ENCODE measurements at regions not wholly inside any gene's neighbourhood (a gene's known extent, or its start where the extent isn't known, plus 50 kb on each side); places are given as distances from the start of the nearest gene placed in this dataset.

DNA sequence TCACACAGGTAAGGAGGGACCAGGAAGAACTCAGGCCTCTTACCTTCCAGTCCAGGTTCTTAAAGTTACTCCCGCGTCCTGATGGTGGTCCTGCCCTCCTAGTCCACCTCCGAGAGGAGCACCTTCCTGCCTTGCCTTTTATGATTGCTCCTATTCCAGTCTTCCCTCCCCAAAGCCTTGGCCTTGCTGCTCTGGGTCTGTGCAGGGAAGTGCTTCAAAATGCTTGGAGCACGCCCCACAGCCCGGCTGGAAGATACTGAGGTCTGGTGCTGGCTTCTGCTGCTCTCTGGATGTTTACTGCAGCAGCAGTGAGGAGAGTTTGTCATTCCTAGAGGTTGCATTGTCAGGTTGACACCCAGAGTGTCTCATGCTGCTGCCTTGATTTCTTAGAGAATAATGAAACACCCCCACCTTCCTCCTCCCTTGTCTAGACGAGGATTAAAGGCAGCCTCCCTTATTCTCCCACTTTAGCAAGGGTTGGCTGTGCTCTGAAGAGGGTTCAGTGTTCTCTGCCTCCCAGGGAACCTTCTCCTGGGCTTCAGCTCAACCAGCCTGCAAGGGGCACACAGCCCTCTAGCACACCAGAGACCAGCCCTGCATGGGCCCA lies 142.2 kb upstream of the CACNA1E start:
- DNase-seq: no peak

DNA sequence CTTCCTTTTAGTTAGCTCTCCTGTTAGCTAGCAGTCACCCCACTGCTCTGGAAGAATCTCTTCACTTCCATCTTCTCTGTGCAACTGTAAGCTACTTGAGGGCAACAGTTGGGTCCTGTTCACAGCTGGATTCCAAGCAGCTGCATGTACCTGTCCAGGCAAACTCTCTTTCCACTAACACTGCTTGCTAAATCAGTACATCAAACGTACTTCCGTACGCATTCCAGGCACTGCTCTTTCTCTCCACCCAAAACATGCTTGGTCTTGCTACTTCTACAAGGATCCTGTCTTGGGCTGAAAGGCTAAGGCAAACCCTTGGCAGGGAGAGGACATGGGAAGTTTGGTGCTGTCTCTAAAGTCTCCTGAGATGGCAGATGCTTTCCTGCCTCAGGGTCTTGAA lies 139.2 kb upstream of the CACNA1E start:
- DNase-seq: no peak

DNA sequence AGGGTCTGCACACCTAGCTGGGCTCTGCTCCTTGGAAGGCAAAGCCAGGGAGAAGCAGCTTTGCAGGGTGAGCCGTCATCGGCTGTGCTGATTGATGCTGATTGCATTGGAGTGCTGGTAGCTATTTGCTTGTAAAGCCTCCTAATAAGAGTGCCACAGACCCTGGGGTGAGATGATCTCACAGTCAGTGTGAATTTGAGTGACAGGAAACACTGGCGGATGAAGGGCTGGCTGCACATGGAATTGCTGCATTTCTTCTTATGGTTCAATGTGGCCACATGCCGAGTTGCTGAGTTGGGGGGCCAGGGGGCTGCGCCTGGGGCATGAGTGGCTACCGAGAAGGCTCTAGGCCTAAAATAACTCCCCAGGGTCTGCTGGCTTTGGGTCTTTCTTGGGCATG lies 138.2 kb upstream of the CACNA1E start:
- no peak for DNase-seq

DNA sequence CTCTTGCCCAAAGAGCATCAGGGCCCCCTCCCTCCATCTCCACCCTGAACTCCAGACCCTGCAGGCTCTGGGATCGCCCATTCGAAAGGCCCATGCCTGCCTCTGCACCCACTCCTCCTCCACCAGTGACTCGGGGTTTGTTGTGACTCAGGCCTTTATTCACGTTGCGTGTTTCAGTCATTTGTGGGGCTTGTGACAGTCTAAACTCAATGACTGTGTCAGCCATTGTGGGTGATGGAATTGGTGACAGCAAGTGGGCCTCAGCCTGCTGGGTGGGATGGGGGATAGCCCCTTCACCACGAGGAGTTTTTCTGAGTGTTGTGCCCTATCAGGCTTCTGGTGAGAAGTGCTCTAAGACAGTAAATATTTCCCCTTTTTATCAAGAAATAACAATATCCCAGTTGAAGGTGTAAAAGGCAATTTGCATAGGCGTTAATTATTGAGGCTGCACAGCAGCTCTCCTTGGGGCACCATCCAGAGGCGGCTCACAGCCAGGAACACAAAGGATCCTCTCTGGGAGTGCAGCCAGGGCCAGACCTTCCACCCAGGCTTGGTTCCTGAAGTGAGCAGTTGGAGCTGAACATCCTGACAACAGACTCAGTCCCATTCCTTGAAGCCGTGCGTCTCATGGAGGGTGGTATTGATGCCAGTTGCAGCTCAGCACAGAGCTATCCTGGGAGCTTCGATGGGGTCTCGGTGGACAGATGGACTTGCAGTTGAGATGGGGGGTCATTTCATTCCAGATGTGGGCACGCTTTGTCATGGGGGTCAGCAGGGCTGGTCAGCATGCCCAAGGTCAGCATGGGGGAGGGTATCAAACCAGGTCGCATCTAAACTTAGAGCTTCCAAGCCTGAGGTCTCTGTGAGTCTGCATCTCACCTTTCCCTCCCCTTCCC lies 135.6 kb upstream of the CACNA1E start:
- no peak for DNase-seq

DNA sequence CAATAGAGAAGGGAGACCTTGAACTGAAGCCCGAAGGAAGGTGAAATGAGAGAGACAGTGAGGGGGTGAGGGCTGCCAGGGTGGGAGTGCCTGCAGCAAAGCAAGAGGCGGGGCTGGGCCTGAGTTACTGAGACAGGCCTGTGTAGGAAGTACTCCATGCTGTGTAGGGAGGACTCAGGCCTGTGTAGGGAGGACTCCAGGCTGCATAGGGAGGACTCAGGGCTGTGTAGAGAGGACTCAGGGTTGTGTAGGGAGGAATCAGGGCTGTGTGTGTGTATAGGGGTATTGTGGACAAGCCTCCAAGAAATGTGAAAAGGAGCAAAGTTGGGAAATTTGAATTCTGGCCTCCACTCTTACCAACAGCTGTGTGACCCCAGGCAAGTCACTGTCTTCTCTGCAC lies 133.8 kb upstream of the CACNA1E start:
- no peak for DNase-seq

DNA sequence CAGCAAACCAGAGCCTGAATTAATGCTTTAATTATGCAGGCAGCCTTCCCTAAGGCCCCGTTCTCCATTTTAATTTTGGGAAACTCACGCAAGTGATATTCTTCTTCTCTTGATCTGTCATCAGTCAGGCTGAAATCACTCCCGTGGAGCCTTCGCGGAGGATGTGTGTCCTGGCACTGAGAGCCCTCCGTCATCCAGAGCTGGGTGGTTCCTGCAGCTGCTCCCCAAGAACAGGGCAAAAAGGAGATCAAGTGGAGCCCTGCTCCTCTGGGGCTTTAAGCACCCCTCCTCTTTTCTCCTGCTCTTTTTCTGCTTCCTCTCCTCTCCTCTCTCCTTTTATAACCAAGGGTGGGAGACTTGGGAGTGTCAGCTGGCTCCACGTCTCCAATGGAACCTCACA lies 133.2 kb upstream of the CACNA1E start:
- no peak for DNase-seq

DNA sequence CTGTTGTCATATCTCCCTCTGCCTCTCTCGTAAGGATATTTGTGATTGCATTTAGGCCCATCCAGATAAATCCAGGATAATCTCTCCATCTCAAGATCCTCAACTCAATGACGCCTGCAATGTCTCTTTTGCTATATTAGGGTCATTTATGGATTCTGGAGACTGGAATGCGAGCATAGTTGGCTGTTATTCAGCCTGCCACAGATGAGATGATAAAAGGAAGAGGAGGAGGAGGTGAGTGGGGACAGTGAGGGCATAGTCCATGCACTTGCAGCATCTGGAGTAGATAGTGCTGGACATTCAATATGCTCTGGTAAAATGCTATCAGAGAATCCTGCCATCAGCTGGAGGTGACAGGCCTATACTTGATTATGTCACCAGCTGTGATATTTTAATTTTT lies 131.6 kb upstream of the CACNA1E start:
- no peak for DNase-seq

DNA sequence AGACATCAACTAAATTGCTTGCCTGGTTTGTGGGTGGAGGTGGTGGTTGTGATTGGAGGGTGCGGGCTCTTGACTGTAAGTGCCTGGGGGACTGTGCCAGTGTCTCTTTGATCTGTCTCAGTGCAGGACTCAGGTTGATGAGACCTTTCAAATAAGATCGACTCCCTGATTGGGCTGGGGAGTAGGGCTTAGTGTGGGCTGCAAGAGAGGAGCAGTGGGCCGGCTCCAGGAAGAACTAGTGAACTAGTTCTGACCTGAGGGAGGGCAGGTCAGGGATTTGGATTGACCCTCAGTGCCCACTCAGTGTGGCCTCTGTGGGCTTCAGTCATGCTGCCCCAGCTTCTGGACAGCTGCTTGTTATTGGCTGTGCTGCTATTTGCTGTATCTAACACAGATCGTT lies 130.6 kb upstream of the CACNA1E start:
- DNase-seq: no peak

DNA sequence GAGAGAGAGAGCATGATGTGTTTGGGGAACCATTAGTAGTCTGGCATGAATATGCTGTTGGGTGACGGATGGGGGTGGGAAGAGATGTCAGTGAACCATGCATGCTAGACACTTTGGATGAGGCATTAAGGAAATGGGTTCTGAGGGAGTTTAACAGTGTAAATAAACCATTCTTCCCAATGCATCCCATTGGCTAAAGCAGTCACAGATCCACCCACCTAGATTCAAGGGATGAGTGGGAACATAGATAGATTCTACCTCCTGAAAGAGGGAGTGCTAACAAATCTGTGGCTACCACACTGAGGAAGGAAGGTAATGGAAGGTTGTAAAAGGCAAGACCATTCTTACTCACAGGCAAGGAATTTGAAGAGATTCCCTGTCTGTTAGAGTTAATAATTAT lies 129.8 kb upstream of the CACNA1E start:
- no peak for DNase-seq

DNA sequence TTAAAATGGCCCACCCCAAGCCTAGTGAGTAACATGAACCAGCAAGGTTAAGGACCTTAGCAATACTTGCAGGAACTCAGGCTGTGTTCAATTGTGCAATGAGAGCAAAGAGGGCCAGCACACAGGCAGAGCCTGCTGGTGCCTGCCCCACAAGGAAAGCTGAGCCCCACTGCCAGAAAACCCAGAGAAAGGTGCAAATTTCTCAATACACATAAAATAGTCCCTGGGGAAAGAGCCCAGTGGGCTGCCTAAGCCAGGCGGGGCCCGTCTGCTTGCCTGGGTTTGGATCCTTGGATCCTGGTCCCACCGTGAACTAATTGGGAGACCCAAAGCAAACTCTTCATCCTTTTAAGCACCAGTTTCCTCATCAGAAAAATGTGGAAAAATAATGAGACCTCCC lies 128.5 kb upstream of the CACNA1E start:
- DNase-seq: no peak

DNA sequence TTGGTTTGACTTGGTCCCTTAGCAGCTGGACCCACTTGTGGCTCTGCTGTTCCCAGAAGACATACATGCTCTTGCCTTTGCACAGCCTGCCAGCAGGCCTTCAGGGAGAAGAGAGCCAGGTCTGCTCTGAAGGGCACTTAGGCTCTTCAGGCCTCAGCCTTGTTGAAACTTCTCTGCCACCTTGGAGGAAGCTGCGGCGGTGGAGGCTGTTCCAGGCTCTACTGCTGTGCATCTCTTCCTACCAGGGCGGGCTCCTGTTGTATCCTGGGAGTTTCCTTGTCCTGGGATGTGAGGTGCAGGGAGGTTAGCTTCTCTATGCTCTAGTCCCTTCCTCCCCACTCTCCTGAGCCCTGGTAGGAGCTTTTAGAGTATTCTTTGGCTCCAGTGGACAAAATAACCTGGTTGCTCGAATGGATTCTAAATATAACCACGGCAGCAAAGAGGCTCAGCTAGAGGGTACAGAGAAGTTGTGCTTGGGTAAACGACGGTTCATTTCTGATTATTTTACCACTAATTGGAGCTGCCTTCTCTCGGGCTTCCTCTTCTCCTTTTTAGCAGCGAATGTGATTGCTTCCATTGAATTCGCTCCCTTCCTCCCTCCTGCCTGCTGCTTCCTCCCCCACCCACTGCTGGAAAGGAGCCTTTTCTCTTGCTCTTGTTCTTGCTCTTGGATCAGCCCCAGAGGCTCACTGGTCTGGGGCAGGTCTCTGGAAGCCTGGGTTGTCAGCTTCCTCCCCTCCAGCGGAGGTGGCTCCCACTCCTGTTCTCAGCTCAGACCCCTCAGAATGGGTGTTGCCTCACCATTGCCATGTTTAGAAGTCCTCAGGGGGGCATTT lies 126.6 kb upstream of the CACNA1E start:
- no peak for DNase-seq

DNA sequence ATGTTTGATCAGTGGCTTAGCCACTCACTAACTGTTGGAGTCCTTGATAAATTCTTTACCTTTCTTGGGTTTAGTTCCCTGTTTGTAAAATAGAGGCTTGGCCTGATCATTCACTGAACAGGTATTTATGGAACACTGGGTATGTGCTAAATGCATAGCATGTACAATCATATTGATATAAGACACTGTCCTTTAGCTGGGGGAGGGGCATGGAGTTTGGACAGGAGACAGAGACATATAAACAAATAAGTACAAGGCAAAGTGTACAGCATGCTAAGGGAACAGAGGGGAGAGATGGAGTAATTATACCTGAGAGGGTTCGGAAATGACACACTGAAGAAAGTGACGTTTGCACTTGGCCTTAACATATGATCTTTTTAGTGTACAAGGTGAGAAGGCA lies 124.3 kb upstream of the CACNA1E start:
- DNase-seq: no peak

DNA sequence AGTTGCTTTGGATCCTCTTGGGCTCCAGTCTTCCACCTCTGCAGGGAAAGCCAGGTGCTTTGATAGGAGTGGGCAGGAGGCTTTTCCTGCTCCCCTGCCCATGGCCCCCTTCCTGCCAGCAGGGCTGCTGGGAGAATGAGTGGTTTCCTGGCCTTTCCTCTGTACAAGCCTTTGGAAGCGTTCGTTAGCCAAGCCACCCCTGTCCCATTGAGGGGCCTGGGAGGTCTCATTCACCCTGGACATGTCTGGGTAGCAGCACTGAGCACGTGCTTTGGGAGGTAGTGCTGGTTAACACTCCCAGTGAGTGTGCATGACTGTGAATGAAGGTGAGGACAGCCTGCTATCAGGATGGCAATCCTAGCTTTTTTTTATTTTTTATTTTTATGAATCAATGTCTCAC lies 118.5 kb upstream of the CACNA1E start:
- no peak for DNase-seq

DNA sequence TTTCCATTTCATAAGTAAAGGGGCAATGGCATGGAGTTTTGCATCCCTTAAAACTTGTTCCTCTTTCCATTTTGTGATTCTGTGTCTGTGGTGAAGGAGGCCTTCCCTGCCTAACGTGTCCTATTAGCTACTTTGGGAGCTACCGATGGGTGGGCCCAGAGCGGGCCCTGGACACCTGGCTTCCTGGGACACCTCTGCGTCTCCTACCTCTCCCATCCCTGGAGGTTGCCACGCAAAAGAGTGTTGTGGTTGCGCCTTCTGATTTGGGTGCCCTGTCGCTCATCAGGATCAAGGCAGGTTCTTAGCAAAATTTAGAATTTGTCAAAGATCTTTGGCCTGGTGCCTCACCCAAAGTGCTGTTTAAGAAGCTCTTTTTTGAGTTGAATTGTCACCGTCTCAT lies 116.4 kb upstream of the CACNA1E start:
- DNase-seq: no peak

DNA sequence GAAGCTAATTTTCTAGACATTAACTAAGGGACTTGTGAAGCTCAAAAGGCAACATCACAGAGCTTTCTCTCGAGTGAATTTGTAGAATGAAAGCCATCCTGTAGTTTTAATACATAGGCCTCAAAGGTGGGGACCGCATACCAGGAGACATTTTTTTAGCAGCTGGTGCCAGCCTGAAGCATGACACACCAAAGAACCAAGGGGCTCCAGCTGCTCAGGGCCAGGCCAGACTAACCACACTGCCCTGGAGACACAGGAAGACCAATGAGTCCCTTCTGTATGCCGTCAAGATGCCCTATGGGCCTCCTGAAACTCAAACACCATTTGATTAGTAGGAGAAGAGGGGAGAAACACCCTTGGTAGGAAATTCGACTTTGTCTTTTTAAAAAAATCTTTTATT lies 113.9 kb upstream of the CACNA1E start:
- DNase-seq: no peak

DNA sequence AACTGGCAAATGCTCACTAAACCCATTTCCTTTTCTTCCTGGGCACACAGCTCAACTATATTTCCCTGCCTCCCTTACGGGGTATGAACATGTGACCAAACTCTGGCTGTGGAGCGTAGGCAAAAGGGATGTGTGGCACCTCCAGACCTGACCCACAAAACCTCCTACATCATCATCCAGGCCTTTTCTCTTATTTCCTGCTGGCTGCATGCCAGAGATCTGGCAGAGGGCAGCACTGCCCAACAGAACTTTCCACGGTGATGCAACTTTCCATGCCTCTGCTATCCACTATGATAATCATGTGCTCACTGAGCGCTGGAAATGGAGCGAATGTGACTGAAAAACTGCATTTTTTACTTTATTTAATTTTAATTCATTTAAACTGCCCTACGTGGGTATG lies 99.6 kb upstream of the CACNA1E start:
- DNase-seq: no peak

DNA sequence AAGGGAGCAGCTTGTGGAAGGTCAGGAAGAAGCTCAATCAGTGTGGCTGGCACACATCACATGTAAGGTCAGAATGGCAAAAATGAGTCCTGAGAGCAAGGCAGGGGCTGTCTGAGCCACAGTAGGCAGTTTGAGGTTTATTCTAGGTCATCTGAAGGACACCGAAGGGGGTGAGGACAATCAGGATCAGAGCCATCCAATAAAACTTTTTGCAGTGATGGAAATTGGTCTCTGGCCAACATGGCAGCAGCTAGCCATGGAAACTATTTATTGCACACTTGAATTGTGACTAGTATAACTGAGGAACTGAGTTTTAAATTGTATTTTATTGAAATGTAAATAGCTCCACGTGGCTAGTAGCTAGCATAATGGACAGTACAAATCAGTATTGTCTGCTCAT lies 97.0 kb upstream of the CACNA1E start:
- no peak for DNase-seq

DNA sequence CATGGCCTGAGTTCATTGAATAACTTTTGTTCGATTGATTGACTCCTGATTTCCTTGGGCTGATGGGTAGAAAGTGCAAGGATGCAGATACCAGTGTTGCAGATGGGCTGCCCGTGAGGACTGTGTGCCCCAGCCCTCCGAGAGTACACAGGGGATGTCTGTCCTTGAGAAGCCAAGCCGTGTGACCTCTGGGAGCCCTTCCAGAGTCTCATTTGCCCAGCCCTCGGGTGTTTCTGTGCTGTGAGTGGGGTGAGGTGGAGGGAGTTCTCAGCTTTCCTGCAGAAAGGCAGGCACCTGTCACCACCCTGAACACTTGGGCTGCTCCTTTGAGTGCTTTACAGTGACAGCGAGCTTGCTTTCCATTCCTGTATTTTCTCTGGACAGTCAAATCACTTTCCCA lies 96.4 kb upstream of the CACNA1E start:
- no peak for DNase-seq

DNA sequence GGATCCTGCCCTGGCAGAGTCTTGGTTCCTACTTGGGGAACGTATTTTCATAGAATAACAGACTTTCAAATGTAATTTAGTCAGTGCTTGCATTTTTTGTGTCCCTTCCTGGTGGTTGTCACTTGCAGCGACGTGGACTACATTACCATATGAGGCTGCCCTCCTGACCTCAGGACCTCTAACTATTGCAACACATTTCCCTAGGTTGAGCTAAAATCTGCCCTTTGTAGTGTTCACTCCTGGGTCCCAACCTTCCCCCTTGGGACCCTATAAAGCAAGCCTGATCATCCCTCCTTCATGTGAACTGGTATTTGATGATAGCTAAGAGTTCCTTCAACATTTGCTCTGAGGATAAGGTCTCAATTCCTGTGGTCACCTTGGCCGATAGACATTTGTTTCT lies 95.6 kb upstream of the CACNA1E start:
- DNase-seq: no peak

DNA sequence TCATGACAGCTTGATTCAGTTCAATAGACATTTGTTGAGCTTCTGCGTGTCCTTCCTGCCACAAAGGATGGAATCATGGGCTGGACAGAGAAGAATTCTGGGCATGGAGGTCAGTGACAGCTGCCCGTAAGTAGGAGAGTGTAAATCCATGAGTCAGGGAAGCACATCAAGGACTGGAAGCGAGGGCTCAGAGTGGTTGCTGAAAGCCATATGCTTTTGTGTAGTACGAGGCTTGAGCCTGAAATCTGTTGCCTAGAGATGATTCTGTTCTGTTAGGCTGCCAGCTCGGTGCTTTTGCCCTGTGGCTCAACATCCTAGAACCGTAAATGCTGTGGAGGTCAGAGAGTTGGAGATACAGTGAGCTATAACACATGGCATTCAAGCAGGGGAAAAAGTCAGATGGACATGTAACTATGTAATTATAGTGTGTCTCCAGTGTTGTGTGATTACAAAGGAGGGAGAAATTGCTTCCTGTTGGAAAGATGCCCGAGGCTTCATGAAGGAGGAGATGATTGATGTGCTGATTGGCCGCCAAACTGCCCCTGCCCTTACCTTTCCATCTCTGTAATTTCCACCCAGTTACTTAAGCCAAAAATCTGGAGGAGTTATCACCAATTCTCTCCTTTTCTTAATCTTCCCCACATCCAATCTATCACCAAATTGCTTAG lies 92.8 kb upstream of the CACNA1E start:
- no peak for DNase-seq

DNA sequence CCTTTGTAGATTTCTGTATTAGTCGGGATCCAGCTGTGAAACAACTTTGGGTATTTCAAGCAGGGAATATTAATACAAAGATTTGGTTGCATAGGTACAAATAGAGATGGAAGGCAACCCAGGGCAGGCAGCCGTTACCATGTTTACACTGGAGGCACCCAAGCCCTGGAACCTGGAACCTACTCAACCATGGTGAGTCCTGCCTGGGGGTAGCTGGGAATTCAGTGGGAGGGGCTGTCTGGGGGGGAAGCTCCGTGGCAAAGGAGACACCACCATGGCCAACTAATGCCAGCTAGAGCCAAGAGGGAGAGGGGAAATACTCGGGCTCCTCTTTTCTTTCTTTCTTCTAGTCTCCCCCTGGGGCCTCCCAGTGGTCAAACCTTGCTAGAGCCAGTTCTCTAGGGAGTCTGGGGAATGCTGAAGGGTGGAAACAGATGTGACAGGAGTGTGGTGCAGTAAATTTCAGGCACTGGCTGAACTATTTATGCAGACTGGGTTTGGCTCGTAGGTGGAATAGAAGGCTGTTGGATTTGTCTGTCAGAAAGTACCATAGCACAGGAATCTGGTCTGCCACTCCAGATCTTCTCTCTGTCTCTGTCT lies 91.9 kb upstream of the CACNA1E start:
- no peak for DNase-seq

DNA sequence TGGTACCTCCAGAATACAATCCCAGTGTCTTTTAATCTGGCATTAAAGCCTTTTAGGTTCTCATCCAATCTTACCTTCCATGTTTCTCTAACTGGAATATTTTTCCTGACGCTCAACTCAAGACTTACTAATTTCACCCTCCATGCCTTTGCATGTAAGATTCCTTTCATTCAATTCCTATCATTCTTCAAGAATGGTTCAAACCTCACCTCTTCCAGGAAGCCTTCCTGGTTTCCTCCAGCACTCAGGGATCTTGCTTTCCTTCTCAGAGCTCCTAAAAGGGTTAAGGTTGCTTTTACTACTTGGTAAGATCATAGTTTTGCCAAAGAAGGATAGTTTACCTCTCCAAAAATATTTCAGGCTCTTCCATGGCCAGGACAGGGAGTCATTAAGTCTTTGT lies 91.2 kb upstream of the CACNA1E start:
- no peak for DNase-seq

Measured in effector CD8-positive, alpha-beta T cell (primary cell).